NCI-H2196 treated with DMSO at 0.1 percent for 48 hours (cell line): ENCODE measurements at regions not wholly inside any gene's neighbourhood (a gene's known extent, or its start where the extent isn't known, plus 50 kb on each side); places are given as distances from the start of the nearest gene placed in this dataset.
"Not testable (repeated sequence)": the region's sequence is repeated elsewhere in the genome, so short reads cannot be mapped to it uniquely, and the experiment has no call there.

Source experiments
- DNase-seq: peaks from one replicate; lab custom pipeline; 2025; ENCODE audit not compliant: unreplicated experiment; lab: John Stamatoyannopoulos, UW

- DNase-seq: not testable (repeated sequence)
Measured at GRCh38 chr16:76716251-76716650, 439.1 kb downstream of the CNTNAP4 start.

- no peak for DNase-seq
Measured at GRCh38 chr16:76724181-76724580, 447.0 kb downstream of the CNTNAP4 start.

GRCh38 chr16:76729525-76729924 is 452.3 kb downstream of the CNTNAP4 start:
- no peak for DNase-seq

GRCh38 chr16:76732894-76733293 is 455.7 kb downstream of the CNTNAP4 start:
- no peak for DNase-seq

- no peak for DNase-seq
Measured at GRCh38 chr16:76741623-76742022, 449.4 kb upstream of the MON1B start.

GRCh38 chr16:76748461-76749348 is 442.3 kb upstream of the MON1B start:
- no peak for DNase-seq

GRCh38 chr16:76749780-76750375 is 441.1 kb upstream of the MON1B start:
- no peak for DNase-seq

- no peak for DNase-seq
Measured at GRCh38 chr16:76755496-76755895, 435.5 kb upstream of the MON1B start.

GRCh38 chr16:76756423-76756822 is 434.6 kb upstream of the MON1B start:
- no peak for DNase-seq

- no peak for DNase-seq
Measured at GRCh38 chr16:76756951-76757350, 434.0 kb upstream of the MON1B start.

- no peak for DNase-seq
Measured at GRCh38 chr16:76766538-76766937, 424.5 kb upstream of the MON1B start.

GRCh38 chr16:76768316-76768715 is 422.7 kb upstream of the MON1B start:
- DNase-seq: no peak

GRCh38 chr16:76768948-76769347 is 422.0 kb upstream of the MON1B start:
- no peak for DNase-seq

GRCh38 chr16:76771216-76771615 is 419.8 kb upstream of the MON1B start:
- DNase-seq: no peak

GRCh38 chr16:76777721-76778465 is 413.1 kb upstream of the MON1B start:
- DNase-seq: no peak

- no peak for DNase-seq
Measured at GRCh38 chr16:76780556-76780955, 410.4 kb upstream of the MON1B start.

GRCh38 chr16:76784530-76784929 is 406.5 kb upstream of the MON1B start:
- no peak for DNase-seq

- no peak for DNase-seq
Measured at GRCh38 chr16:76787394-76787793, 403.6 kb upstream of the MON1B start.

GRCh38 chr16:76791151-76791550 is 399.8 kb upstream of the MON1B start:
- DNase-seq: no peak

- no peak for DNase-seq
Measured at GRCh38 chr16:76796416-76796815, 394.6 kb upstream of the MON1B start.

- DNase-seq: no peak
Measured at GRCh38 chr16:76796978-76797377, 394.0 kb upstream of the MON1B start.

GRCh38 chr16:76797457-76797856 is 393.5 kb upstream of the MON1B start:
- DNase-seq: no peak
